Ishikawa (cell line): ENCODE measurements at regions not wholly inside any gene's neighbourhood (a gene's known extent, or its start where the extent isn't known, plus 50 kb on each side); places are given as distances from the start of the nearest gene placed in this dataset.

ENCODE experiments used
- CEBPB ChIP-seq: IDR thresholded peaks from 2 replicates; pipeline ENCODE4 v1.6.1; 2012
- CREB1 ChIP-seq: IDR thresholded peaks from 2 replicates; pipeline ENCODE4 v1.6.1; 2012; ENCODE audit warnings: low read depth
- EGR1 ChIP-seq: IDR thresholded peaks from 2 replicates; pipeline ENCODE4 v1.6.1; 2012
- EP300 ChIP-seq: IDR thresholded peaks from 2 replicates; pipeline ENCODE4 v1.6.1; 2012; ENCODE audit warnings: borderline replicate concordance
- FOXM1 ChIP-seq: IDR thresholded peaks from 2 replicates; pipeline ENCODE4 v1.6.1; 2012; ENCODE audit warnings: low read depth, borderline replicate concordance
- NFIC ChIP-seq: IDR thresholded peaks from 2 replicates; pipeline ENCODE4 v1.6.1; 2012
- RAD21 ChIP-seq: IDR thresholded peaks from 2 replicates; pipeline ENCODE4 v1.6.1; 2012; ENCODE audit warnings: low read depth
- TAF1 ChIP-seq: IDR thresholded peaks from 2 replicates; pipeline ENCODE4 v1.6.1; 2012; ENCODE audit warnings: low read depth, mild to moderate bottlenecking
- TCF12 ChIP-seq: IDR thresholded peaks from 2 replicates; pipeline ENCODE4 v1.6.1; 2012; ENCODE audit warnings: low read depth
- TEAD4 ChIP-seq: IDR thresholded peaks from 2 replicates; pipeline ENCODE4 v1.6.1; 2012
- YY1 ChIP-seq: IDR thresholded peaks from 2 replicates; pipeline ENCODE4 v1.6.1; 2012; ENCODE audit warnings: low read depth
- ZBTB7A ChIP-seq: IDR thresholded peaks from 2 replicates; pipeline ENCODE4 v1.6.1; 2012; ENCODE audit warnings: low read depth
- TF ChIP-seq, protein P1 (sequence below): IDR thresholded peaks from 2 replicates; pipeline ENCODE4 v1.6.1; 2012
- TF ChIP-seq, protein P2 (sequence below): IDR thresholded peaks from 2 replicates; pipeline ENCODE4 v1.6.1; 2012; ENCODE audit warnings: low read depth, mild to moderate bottlenecking
- TF ChIP-seq, protein P3 (sequence below): IDR thresholded peaks from 2 replicates; pipeline ENCODE4 v1.6.1; 2012

DNA sequence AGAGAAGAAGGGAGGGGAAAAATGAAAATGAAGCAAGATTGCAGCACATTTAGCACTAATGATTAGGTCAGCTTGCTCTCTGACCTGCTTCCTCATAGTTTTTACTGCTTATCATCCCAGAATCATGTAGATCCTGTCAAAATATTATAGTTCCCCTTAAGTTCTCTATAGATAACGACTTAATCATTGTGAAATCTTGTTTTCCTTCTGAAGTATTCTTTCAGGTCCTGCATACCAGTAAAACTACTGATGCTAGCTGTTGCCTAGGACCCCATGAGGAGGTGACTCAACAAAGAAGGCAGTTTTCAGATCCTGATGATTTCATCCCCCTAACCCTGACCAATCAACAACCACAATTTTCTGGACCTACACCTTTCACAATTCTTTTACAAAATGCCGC lies 1131.7 kb downstream of the SLITRK5 start:
- TF ChIP-seq RAD21: no peak
- no peak for TF ChIP-seq TEAD4
- no peak for TF ChIP-seq TCF12
- TF ChIP-seq EP300: no peak
- no peak for TF ChIP-seq CREB1
- TF ChIP-seq, protein P1, sequence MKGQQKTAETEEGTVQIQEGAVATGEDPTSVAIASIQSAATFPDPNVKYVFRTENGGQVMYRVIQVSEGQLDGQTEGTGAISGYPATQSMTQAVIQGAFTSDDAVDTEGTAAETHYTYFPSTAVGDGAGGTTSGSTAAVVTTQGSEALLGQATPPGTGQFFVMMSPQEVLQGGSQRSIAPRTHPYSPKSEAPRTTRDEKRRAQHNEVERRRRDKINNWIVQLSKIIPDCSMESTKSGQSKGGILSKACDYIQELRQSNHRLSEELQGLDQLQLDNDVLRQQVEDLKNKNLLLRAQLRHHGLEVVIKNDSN: no peak
- TF ChIP-seq TAF1: no peak

DNA sequence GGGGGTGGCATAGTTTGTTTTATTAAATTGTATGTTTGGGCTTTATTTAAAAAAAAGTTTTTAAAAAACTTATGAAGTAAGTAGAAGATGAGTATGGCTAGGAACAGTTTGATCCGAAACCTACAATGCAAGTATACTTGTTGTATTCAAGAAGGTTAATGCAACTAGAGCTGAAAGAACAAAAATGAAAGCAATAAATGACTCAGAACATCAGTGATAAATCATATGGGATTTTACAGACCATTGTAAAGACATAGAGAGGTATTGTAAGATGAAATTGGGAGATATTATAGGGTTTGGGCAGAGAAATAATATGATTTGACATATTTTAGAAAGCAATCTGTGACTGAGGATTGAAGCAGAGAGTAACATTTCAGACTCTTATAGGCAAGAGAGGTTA lies 1135.3 kb downstream of the SLITRK5 start:
- TF ChIP-seq, protein P2, sequence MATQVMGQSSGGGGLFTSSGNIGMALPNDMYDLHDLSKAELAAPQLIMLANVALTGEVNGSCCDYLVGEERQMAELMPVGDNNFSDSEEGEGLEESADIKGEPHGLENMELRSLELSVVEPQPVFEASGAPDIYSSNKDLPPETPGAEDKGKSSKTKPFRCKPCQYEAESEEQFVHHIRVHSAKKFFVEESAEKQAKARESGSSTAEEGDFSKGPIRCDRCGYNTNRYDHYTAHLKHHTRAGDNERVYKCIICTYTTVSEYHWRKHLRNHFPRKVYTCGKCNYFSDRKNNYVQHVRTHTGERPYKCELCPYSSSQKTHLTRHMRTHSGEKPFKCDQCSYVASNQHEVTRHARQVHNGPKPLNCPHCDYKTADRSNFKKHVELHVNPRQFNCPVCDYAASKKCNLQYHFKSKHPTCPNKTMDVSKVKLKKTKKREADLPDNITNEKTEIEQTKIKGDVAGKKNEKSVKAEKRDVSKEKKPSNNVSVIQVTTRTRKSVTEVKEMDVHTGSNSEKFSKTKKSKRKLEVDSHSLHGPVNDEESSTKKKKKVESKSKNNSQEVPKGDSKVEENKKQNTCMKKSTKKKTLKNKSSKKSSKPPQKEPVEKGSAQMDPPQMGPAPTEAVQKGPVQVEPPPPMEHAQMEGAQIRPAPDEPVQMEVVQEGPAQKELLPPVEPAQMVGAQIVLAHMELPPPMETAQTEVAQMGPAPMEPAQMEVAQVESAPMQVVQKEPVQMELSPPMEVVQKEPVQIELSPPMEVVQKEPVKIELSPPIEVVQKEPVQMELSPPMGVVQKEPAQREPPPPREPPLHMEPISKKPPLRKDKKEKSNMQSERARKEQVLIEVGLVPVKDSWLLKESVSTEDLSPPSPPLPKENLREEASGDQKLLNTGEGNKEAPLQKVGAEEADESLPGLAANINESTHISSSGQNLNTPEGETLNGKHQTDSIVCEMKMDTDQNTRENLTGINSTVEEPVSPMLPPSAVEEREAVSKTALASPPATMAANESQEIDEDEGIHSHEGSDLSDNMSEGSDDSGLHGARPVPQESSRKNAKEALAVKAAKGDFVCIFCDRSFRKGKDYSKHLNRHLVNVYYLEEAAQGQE: no peak
- no peak for TF ChIP-seq RAD21
- no peak for TF ChIP-seq TAF1
- TF ChIP-seq FOXM1: no peak
- no peak for TF ChIP-seq CEBPB
- no peak for TF ChIP-seq ZBTB7A

DNA sequence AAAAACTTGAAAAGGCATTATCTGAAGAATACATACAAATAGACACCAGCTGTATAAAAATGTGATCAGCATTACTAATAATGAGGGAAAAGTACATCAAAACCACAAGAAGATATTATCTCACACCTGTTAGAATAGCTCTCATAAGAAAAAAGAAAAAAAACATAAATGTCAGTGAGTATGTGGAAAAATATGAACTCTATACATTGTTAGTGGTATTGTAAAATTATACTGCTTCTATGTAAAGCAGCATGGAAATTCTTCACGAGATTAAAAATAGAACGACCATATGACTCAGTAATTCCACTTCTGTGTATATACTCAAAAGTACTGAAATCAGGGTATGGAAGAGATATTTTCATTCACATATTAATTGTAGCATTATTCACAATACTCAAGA lies 1146.4 kb downstream of the SLITRK5 start:
- no peak for TF ChIP-seq CREB1
- TF ChIP-seq RAD21: no peak
- no peak for TF ChIP-seq EP300
- no peak for TF ChIP-seq EGR1
- TF ChIP-seq CEBPB: no peak
- no peak for TF ChIP-seq TCF12
- no peak for TF ChIP-seq ZBTB7A
- TF ChIP-seq YY1: no peak
- TF ChIP-seq, protein P1: no peak

DNA sequence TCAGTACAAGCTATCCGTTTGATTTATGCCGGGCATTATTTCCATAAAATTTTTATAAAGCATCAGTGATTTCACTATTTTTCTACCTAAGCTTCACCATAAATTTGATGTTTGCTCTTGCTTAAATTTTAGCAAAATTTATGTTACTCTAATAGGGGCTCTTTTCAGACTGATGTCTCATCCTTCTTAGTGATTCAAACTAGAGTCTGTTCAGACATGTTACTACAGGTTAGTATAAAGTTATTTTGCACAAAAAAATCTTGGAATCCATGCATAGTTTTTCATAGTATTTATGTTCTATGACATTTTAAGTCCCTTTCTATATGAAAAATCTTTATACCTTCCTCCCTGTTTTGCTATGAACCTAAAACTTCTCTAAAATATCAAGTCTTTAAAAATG lies 1151.9 kb downstream of the SLITRK5 start:
- TF ChIP-seq TAF1 (no peak), RAD21 (no peak), YY1 (no peak), NFIC (no peak), FOXM1 (no peak), EGR1 (no peak), CEBPB (no peak), EP300 (no peak), TEAD4 (no peak), TCF12 (no peak), ZBTB7A (no peak), CREB1 (no peak)
- TF ChIP-seq, protein P1: no peak
- TF ChIP-seq, protein P3, sequence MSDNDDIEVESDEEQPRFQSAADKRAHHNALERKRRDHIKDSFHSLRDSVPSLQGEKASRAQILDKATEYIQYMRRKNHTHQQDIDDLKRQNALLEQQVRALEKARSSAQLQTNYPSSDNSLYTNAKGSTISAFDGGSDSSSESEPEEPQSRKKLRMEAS: no peak
- TF ChIP-seq, protein P2: no peak

DNA sequence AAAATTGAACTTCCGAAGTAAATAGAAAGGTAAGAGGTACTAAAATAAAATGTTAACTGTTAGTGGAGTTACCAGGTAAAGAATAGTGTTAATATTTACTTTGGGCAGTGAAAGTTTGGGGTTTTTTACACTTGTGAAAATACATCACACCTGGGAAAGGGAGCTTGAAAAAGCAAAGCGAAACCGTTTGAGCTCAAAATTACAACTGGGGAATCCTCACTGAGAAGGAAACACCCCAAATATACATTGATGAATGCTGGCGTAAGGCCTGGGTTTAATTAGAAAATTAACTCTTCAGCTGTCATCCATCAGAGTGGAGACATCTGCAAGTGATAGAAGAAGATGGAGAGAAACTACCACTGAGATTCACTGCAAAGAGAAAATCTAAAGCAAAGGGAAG lies 1153.0 kb downstream of the SLITRK5 start:
- TF ChIP-seq, protein P3: no peak
- TF ChIP-seq RAD21: no peak
- no peak for TF ChIP-seq CREB1
- no peak for TF ChIP-seq CEBPB
- no peak for TF ChIP-seq YY1
- TF ChIP-seq, protein P2: no peak
- TF ChIP-seq EGR1: no peak
- TF ChIP-seq ZBTB7A: no peak
- TF ChIP-seq EP300: no peak
- no peak for TF ChIP-seq TAF1
